ENCODE measurements at regions not wholly inside any gene's neighbourhood (a gene's known extent, or its start where the extent isn't known, plus 50 kb on each side); places are given as distances from the start of the nearest gene placed in this dataset.

GRCh38 chr15:31268911-31269784, 57.5 kb upstream of the KLF13 start:
- WGBS: 92% methylated on average over 9 of the region's 11 CpGs
- peak; percentile 77 for DNase-seq (ENCODE audit: extremely low spot score)

GRCh38 chr15:31269816-31270575, 56.6 kb upstream of the KLF13 start:
- Histone ChIP-seq H3K4me3 (no peak overlapping the region), H3K9me3 (no peaks in the 10 kb centered on the region), H3K27me3 (no peaks in the 10 kb centered on the region), H3K36me3 (no peaks in the 10 kb centered on the region), H3K27ac (replicated peaks in 1 of 4) (no peak overlapping the region), H3K4me1 (peaks cover 0 to 18% (median 13%) of the 10 kb centered on the region in 4 donors)
- TF ChIP-seq POLR2A (IDR thresholded peaks at IDR 0.05; ENCODE audit: low read depth) (no peak), POLR2AphosphoS5 (IDR thresholded peaks at IDR 0.05) (no peak)
- WGBS: 88% methylated on average over 5 of the region's 5 CpGs
- peak; percentile 62 for DNase-seq (ENCODE audit: extremely low spot score)
- intact Hi-C loops (cut with DNase I): no loop called here

More at GRCh38 chr15:31268911-31269784, 57.5 kb upstream of the KLF13 start:
- no peaks in the 10 kb centered on the region for H3K36me3 ChIP-seq
- H3K27me3 ChIP-seq: no peaks in the 10 kb centered on the region
- TF ChIP-seq EP300 (IDR thresholded peaks at IDR 0.05) (no peak), CTCF (IDR thresholded peaks at IDR 0.05) (no peak), POLR2AphosphoS5 (IDR thresholded peaks at IDR 0.05) (no peak), POLR2A (IDR thresholded peaks at IDR 0.05; ENCODE audit: low read depth) (no peak)
- intact Hi-C loops (cut with DNase I): no loop called here
- no peak overlapping the region for H3K4me3 ChIP-seq
- H3K9me3 ChIP-seq: no peaks in the 10 kb centered on the region
- H3K27ac ChIP-seq (replicated peaks in 1 of 4): no peak overlapping the region
- peaks cover 3 to 25% (median 16%) of the 10 kb centered on the region in 4 donors for H3K4me1 ChIP-seq

GRCh38 chr15:31270767-31271166, 55.9 kb upstream of the KLF13 start:
- Histone ChIP-seq H3K4me3 (no peak overlapping the region), H3K27ac (replicated peaks in 1 of 4) (no peak overlapping the region), H3K4me1 (peaks cover 0 to 10% (median 7%) of the 10 kb centered on the region in 4 donors), H3K27me3 (no peaks in the 10 kb centered on the region), H3K36me3 (no peaks in the 10 kb centered on the region), H3K9me3 (no peaks in the 10 kb centered on the region)
- DNase-seq (ENCODE audit: extremely low spot score): peak; percentile 31
- intact Hi-C loops (cut with DNase I): no loop called here
- 83% methylated on average over 2 of the region's 2 CpGs for WGBS
- TF ChIP-seq POLR2A (IDR thresholded peaks at IDR 0.05; ENCODE audit: low read depth) (no peak), POLR2AphosphoS5 (IDR thresholded peaks at IDR 0.05) (no peak), CTCF (IDR thresholded peaks at IDR 0.05) (no peak), EP300 (IDR thresholded peaks at IDR 0.05) (no peak)

GRCh38 chr15:31271224-31271635, 55.4 kb upstream of the KLF13 start:
- peak; percentile 47 for DNase-seq (ENCODE audit: extremely low spot score)
- TF ChIP-seq CTCF (IDR thresholded peaks at IDR 0.05): no peak
- Histone ChIP-seq H3K27ac (replicated peaks in 1 of 4) (no peak overlapping the region), H3K27me3 (no peaks in the 10 kb centered on the region), H3K4me1 (peaks cover 0 to 7% (median 6%) of the 10 kb centered on the region in 4 donors), H3K36me3 (no peaks in the 10 kb centered on the region), H3K9me3 (no peaks in the 10 kb centered on the region), H3K4me3 (no peak overlapping the region)
- intact Hi-C loops (cut with DNase I): no loop called here
- 85% methylated on average over 10 of the region's 10 CpGs for WGBS
